ENCODE measurements at regions not wholly inside any gene's neighbourhood (a gene's known extent, or its start where the extent isn't known, plus 50 kb on each side); places are given as distances from the start of the nearest gene placed in this dataset.

- Histone ChIP-seq H3K9me3 (replicated peaks; ENCODE audit: insufficient read depth, low read length) (no peaks in the 10 kb centered on the region), H3K4me1 (ENCODE audit: low read length) (no peaks in the 10 kb centered on the region), H3K4me2 (ENCODE audit: low read depth, low read length) (no peak overlapping the region), H3K27me3 (replicated peaks; ENCODE audit: insufficient read depth, low read length) (no peaks in the 10 kb centered on the region; the same call in 1 of the 2 replicates), H3K36me3 (replicated peaks; ENCODE audit: insufficient read depth, low read length) (no peaks in the 10 kb centered on the region), H3F3A (ENCODE audit: insufficient read depth, low read length) (no peaks in the 10 kb centered on the region), H2AFZ (ENCODE audit: low read length) (no peak overlapping the region), H3K9ac (ENCODE audit: low read length) (no peak overlapping the region), H3K9me2 (replicated peaks; ENCODE audit: insufficient read depth, low read length) (no peaks in the 10 kb centered on the region), H4K20me1 (ENCODE audit: insufficient read depth, low read length) (no peaks in the 10 kb centered on the region), H3K27ac (ENCODE audit: low read length) (no peak overlapping the region), H3K79me2 (ENCODE audit: low read length) (no peaks in the 10 kb centered on the region), H3K4me3 (ENCODE audit: low read length) (no peak overlapping the region)
- TF ChIP-seq CTCF (IDR thresholded peaks at IDR 0.05; ENCODE audit: low read length) (no peak), EZH2 (optimal IDR thresholded peaks at IDR 0.05; ENCODE audit: low read depth, low read length) (no peak), EZH2phosphoT487 (IDR thresholded peaks at IDR 0.05; ENCODE audit: low read length) (no peak)
- DNase-seq = no peak
These were observed 153.8 kb upstream of the LHX5 start for GRCh38 chr12:113625499-113625898.

GRCh38 chr12:113622410-113622809, 150.7 kb upstream of the LHX5 start:
- H3K4me3 ChIP-seq (ENCODE audit: low read length) = no peak overlapping the region
- no peaks in the 10 kb centered on the region for H3K36me3 ChIP-seq (replicated peaks; ENCODE audit: insufficient read depth, low read length)
- no peaks in the 10 kb centered on the region; the same call in 1 of the 2 replicates for H3K27me3 ChIP-seq (replicated peaks; ENCODE audit: insufficient read depth, low read length)
- no peak for TF ChIP-seq EZH2phosphoT487 (IDR thresholded peaks at IDR 0.05; ENCODE audit: low read length)
- no peak for TF ChIP-seq CTCF (IDR thresholded peaks at IDR 0.05; ENCODE audit: low read length)
- no peak for TF ChIP-seq EZH2 (optimal IDR thresholded peaks at IDR 0.05; ENCODE audit: low read depth, low read length)
- H3K4me1 ChIP-seq (ENCODE audit: low read length) = no peaks in the 10 kb centered on the region
- no peak for DNase-seq
- no peaks in the 10 kb centered on the region for H3K9me3 ChIP-seq (replicated peaks; ENCODE audit: insufficient read depth, low read length)
- no peaks in the 10 kb centered on the region for H3F3A ChIP-seq (ENCODE audit: insufficient read depth, low read length)
- H3K79me2 ChIP-seq (ENCODE audit: low read length) = no peaks in the 10 kb centered on the region
- H4K20me1 ChIP-seq (ENCODE audit: insufficient read depth, low read length) = no peaks in the 10 kb centered on the region
- H3K27ac ChIP-seq (ENCODE audit: low read length) = no peak overlapping the region
- no peak overlapping the region for H3K4me2 ChIP-seq (ENCODE audit: low read depth, low read length)
- no peaks in the 10 kb centered on the region for H3K9me2 ChIP-seq (replicated peaks; ENCODE audit: insufficient read depth, low read length)
- H3K9ac ChIP-seq (ENCODE audit: low read length) = no peak overlapping the region
- no peak overlapping the region for H2AFZ ChIP-seq (ENCODE audit: low read length)

- no peak for TF ChIP-seq EZH2 (optimal IDR thresholded peaks at IDR 0.05; ENCODE audit: low read depth, low read length)
- TF ChIP-seq EZH2phosphoT487 (IDR thresholded peaks at IDR 0.05; ENCODE audit: low read length) = no peak
- no peak for TF ChIP-seq CTCF (IDR thresholded peaks at IDR 0.05; ENCODE audit: low read length)
These were observed 148.8 kb upstream of the LHX5 start for GRCh38 chr12:113620437-113620976.

More at GRCh38 chr12:113620437-113620976, 148.8 kb upstream of the LHX5 start:
- no peaks in the 10 kb centered on the region for H3K9me2 ChIP-seq (replicated peaks; ENCODE audit: insufficient read depth, low read length)
- no peak overlapping the region for H3K9ac ChIP-seq (ENCODE audit: low read length)
- H3K4me2 ChIP-seq (ENCODE audit: low read depth, low read length) = no peak overlapping the region
- H3K27ac ChIP-seq (ENCODE audit: low read length) = no peak overlapping the region
- no peak for DNase-seq
- no peaks in the 10 kb centered on the region for H3K4me1 ChIP-seq (ENCODE audit: low read length)
- no peaks in the 10 kb centered on the region for H3F3A ChIP-seq (ENCODE audit: insufficient read depth, low read length)
- H2AFZ ChIP-seq (ENCODE audit: low read length) = no peak overlapping the region
- no peaks in the 10 kb centered on the region for H3K79me2 ChIP-seq (ENCODE audit: low read length)
- H4K20me1 ChIP-seq (ENCODE audit: insufficient read depth, low read length) = no peaks in the 10 kb centered on the region
- H3K4me3 ChIP-seq (ENCODE audit: low read length) = no peak overlapping the region
- H3K27me3 ChIP-seq (replicated peaks; ENCODE audit: insufficient read depth, low read length) = no peaks in the 10 kb centered on the region; the same call in 1 of the 2 replicates
- H3K9me3 ChIP-seq (replicated peaks; ENCODE audit: insufficient read depth, low read length) = no peaks in the 10 kb centered on the region
- H3K36me3 ChIP-seq (replicated peaks; ENCODE audit: insufficient read depth, low read length) = no peaks in the 10 kb centered on the region
